ENCODE measurements at regions not wholly inside any gene's neighbourhood (a gene's known extent, or its start where the extent isn't known, plus 50 kb on each side); places are given as distances from the start of the nearest gene placed in this dataset.

DNA sequence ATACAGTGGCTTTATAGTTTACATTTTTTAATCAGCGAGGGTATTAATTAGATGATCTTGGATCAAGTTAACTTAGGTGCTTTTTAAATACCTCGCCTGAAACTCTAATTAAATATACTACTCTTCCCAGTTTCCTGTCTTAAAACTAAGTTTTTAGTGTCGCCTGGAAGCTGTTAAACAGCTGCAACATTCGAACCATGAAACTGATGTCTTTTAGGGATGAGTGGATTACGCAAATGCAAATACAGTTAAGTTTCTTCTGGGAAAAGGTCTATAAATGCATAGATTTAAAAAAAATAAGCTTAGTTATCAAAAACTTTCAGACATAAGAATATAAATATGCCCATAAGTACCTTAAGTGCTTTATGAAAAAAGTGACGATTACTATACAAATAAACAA, 228.3 kb downstream of the PTPRC start:
- H3K36me3 ChIP-seq (ENCODE audit: control insufficient read depth, insufficient read depth, low read length): no peaks in the 10 kb centered on the region
- intact Hi-C loops (cut with micrococcal nuclease; ENCODE audit: unreplicated experiment) (no loop called here), in situ Hi-C loops (cut with HindIII; ENCODE audit: low pct_unique_long_range_greater_than_20kb, low sequenced_read_pairs) (no loop called here)
- CTCF ChIA-PET: no interaction called here
- no peak overlapping the region for H3K4me3 ChIP-seq (ENCODE audit: low read depth in 2 of 2, low read length in 2 of 2)
- no peak for DNase-seq (ENCODE audit: low read depth, low spot score)
- no peaks in the 10 kb centered on the region for H3K9me3 ChIP-seq (ENCODE audit: control insufficient read depth, insufficient read depth, low read depth, low read length)
- BruUV-seq (replicated peaks): no TSS peak
- H3K27ac ChIP-seq (ENCODE audit: low read length): no peak overlapping the region
- POLR2A ChIA-PET: no interaction called here
- no peaks in the 10 kb centered on the region for H3K27me3 ChIP-seq (ENCODE audit: control insufficient read depth, insufficient read depth, low read length)
- TF ChIP-seq POLR2AphosphoS5 (IDR thresholded peaks at IDR 0.05; ENCODE audit: low read depth, low read length) (no peak), CTCF (IDR thresholded peaks at IDR 0.05) (no peak), SIN3A (IDR thresholded peaks at IDR 0.05; ENCODE audit: borderline replicate concordance, insufficient read depth, low read depth, low read length) (no peak), TCF7L2 (IDR thresholded peaks at IDR 0.05; ENCODE audit: low read depth, low read length) (no peak), REST (IDR thresholded peaks at IDR 0.05; ENCODE audit: insufficient read depth in 1 of 2, low read depth in 2 of 2, low read length in 1 of 2) (no peak)
- H3K4me1 ChIP-seq (ENCODE audit: control insufficient read depth, insufficient read depth, low read length): no peaks in the 10 kb centered on the region
- no peak for ATAC-seq

- ATAC-seq: no peak
- in situ Hi-C loops (cut with HindIII; ENCODE audit: low pct_unique_long_range_greater_than_20kb, low sequenced_read_pairs): no loop called here
- H3K27me3 ChIP-seq (ENCODE audit: control insufficient read depth, insufficient read depth, low read length): no peaks in the 10 kb centered on the region
- H3K4me1 ChIP-seq (ENCODE audit: control insufficient read depth, insufficient read depth, low read length): no peaks in the 10 kb centered on the region
- CTCF ChIA-PET: no interaction called here
- POLR2A ChIA-PET: interaction anchor here (0.6 kb wide), 1 partner anchor 48 kb away, joined by 4 read pairs; no protein-coding TSS in a partner anchor
- DNase-seq (ENCODE audit: low read depth, low spot score): no peak
- H3K4me3 ChIP-seq (ENCODE audit: low read depth in 2 of 2, low read length in 2 of 2): no peak overlapping the region
- no peak for TF ChIP-seq TCF7L2 (IDR thresholded peaks at IDR 0.05; ENCODE audit: low read depth, low read length)
- TF ChIP-seq POLR2AphosphoS5 (IDR thresholded peaks at IDR 0.05; ENCODE audit: low read depth, low read length): no peak
- no peak for TF ChIP-seq REST (IDR thresholded peaks at IDR 0.05; ENCODE audit: insufficient read depth in 1 of 2, low read depth in 2 of 2, low read length in 1 of 2)
- no peak for TF ChIP-seq SIN3A (IDR thresholded peaks at IDR 0.05; ENCODE audit: borderline replicate concordance, insufficient read depth, low read depth, low read length)
- TF ChIP-seq CTCF (IDR thresholded peaks at IDR 0.05): no peak
- no TSS peak for BruUV-seq (replicated peaks)
- H3K27ac ChIP-seq (ENCODE audit: low read length): no peak overlapping the region
- no peaks in the 10 kb centered on the region for H3K9me3 ChIP-seq (ENCODE audit: control insufficient read depth, insufficient read depth, low read depth, low read length)
- intact Hi-C loops (cut with micrococcal nuclease; ENCODE audit: unreplicated experiment): no loop called here
- H3K36me3 ChIP-seq (ENCODE audit: control insufficient read depth, insufficient read depth, low read length): no peaks in the 10 kb centered on the region
Measured at GRCh38 chr1:198873696-198874230, 234.9 kb downstream of the PTPRC start.
